HG03159 (cell line): ENCODE measurements at regions not wholly inside any gene's neighbourhood (a gene's known extent, or its start where the extent isn't known, plus 50 kb on each side); places are given as distances from the start of the nearest gene placed in this dataset.

Source experiments
- ATAC-seq: cut with Tn5 transposase; IDR thresholded peaks from one replicate; pipeline ENCODE4 v1.9.1; 2021; ENCODE audit warnings: mild to moderate bottlenecking, moderate library complexity; ENCODE audit not compliant: unreplicated experiment

DNA sequence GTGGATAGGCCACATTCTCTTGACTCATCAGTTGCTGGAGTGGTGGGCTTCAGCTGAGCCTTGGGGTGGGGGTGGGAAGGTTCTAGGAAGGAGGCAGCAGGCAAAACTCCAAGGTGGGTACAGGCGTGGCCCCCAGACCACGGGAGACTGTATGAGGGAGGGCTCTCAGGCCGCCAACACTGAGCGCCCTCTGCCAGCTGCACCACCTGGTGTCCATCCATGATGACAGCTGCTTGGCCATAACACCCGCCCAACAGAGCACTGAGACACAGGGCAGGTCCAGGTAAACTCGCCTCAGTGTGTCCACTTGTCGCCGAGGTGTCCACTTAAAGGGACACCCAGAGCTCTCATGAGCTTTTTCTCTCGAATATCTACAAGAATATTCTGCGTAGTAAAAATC, 133.5 kb downstream of the C16orf95 start:
- no peak for ATAC-seq

DNA sequence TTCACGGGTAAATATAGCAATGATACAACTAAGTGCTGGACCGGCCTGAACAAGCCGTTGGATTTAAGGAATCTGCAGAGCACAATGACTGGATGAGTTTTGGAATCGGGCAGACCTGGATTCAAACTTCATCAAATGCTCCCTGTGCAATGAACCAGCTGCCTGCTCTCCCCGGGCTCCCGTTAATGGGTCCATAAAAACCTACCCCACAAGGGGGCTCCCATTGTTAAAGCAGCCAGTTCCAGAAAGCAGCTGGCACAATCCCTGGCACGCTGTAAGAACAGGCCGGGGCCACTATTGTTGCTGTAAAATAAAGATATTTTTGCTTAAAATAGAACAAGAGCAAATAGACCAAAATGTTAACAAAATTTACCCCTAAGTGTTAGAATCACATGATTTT, 131.9 kb downstream of the C16orf95 start:
- no peak for ATAC-seq

DNA sequence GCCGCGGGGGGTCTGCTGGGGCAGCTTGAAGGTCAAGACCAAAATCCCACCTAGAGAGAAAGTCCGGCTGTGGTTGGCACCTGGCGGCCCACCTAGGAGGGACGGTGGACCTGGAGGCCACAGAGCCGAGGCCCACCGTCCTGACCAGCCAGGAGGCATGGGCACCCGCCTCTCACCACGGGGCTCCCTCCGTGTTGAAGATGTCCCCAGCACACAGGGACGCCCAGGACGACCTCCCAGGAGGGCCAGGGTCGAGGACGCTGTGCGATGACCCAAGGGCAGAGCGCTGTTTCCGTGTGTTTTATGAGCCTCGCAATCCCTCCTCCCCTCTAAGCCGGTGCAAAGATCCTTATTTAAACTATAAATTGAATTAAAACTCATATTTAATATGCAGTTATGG, 131.2 kb downstream of the C16orf95 start:
- ATAC-seq = no peak

DNA sequence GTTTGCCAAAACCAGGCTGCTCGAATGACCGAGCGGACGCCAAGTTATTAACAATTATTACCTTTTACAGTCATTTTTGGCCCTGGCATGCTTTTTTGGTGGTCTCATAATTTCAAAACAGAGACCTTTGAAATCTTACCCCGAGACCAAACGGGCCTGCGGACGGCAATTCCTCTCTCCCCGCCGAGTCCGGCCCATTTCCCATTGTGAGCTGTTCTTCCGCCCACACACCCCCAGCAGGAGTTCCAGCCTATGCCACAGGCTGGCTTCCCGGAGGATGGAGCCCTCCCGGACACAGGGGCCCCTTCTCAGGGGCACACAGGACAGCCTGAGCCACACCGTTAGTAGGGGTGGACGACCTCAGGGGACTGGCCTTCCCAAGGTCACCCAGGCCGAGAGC, 130.7 kb downstream of the C16orf95 start:
- no peak for ATAC-seq

DNA sequence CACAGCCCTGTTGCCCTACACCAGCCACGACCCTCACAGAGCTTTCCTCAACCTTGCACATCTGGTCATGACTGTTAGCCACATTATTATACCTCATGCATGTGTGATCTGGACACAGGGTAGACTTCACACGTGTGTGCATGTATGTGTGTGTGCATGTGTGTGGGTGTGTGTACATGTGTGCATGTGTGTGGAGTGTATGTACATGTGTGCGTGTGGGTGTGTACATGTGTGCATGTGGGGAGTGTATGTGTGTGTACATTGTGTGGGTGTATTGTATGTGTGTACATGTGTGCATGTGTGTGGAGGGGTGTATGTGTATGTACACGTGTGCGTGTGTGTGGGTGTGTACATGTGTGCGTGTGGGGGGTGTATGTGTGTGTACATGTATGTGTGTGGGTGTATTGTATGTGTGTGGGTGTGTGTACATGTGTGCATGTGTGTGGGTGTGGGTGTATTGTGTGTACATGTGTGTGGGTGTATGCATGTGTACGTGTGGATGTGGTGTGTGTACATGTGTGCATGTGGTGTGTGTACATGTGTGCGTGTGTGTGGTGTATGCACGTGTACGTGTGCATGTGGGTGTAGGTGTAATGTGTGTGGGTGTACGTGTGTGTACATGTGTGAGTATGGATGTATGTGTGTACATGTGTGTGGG, 130.2 kb downstream of the C16orf95 start:
- no peak for ATAC-seq

DNA sequence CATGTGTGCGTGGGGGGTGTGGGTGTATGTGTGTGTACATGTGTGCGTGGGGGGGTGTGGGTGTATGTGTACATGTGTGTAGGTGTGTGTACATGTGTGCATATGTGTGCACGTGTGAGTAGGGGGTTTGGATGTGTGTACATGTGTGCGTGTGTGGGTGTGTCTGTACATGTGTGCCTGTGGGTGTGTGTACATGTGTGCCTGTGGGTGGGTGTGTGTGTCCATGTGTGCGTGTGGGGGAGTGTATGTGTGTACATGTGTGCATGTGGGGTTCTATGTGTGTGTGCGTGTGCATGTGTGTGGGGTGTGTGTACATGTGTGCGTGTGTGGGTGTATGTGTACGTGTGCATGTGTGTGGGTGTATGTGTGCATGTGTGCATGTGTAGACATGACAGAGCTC, 129.1 kb downstream of the C16orf95 start:
- ATAC-seq = no peak

DNA sequence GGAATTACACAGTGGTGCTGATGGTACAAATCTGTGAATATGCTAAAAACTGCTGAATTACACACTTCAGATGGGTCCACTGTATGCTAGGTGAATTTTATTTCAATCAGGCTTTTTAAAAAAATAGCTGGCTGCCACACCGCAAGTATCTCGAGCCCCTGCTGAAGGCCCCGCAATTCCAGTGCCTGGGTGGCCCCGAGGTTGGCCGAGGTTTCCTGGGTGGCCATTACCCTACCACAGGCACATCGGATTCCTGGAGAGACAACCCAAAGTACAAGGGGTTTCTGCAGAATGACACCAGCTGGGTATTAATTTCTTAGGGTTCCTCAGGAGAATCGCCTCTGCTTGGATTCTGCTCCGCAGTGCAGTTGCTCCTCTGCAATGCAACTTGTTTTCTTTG, 127.8 kb downstream of the C16orf95 start:
- ATAC-seq = no peak

DNA sequence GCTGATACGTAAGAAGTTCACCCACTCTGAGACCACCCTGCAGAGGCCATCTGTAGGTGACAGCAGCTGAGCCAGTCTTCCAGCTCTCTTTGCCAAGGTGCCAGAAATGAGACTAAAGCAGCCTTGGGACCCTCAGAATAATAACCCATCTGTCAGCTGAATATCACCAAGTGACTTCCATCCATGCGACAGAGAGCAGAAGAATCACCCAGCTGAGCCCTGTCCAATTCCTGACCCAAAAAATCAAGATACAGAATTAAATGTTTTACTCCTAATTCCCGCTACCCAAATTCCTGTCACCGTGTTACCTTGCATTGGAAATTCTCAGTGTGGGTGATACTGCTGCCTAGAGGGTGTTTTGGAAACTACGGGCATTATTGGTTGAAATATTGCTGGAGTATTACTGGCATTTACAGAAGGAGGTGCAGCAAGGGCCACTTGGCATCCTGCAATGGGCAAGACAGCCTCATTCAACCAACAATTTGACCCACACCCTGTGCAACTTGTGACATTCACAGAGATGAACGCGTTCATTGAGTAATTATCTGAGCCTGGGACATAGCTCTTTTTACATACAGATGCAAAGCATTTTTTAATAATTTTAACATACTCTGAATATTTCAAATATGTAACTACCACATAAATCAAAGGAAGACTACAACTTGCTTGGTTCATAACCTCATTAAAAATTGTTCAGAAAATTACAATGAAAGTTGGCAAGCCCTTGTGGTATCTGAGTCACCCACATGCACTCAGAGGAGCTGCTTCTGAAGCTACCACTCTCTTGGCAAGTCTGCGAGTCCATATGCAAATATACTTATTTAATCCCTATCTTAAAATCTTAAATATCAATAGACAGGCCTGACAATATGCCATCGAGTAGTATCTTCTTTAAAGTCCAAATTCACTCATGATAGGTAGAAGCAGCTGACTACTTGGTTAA, 126.6 kb downstream of the C16orf95 start:
- no peak for ATAC-seq

DNA sequence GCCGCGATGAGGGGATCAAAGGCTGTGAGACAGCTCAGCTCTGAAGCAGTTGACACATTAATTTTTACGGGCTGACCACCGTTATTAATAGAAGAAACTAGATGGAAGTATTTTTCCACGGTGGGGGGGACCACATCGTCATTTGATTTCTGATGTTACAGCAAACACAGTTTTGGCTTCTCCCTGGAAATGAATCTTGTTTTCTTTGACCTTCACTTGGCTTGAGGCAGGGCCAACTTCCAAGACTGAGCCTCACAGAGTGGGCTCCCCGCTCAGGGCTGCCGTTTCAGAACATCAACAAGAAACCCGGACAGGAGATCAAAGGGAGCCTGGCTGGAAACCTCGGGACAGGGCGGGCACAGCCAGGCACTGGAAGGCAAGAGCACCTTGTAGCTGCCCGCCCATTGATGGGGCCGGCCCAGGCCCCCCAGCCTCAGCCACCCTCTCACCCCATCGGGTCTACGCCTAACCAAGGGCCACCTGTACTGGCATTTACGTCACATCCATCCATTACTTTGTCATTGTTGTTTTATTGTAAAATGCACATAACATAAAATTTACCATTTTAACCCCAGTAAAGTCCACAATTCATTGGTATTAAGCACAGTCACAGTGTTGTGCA, 124.6 kb downstream of the C16orf95 start:
- ATAC-seq = no peak

DNA sequence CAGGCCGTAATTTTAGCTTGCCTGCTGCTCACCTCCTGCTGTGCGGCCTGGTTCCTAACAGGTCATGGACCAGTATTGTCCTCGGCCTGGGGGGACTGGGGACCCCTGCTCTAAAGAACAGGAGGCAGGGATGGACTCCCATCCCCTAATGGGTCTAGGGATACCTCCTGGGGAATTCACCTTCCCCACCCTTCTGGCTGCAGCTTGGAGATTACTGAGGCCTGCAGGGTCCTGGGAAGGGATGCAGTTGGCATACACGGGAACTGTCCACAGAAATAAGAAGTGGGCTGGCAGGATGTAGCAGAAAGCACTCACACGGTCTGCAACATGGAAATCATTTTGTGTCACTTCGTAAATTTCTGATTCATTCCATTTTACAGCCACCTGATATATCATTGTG, 123.0 kb downstream of the C16orf95 start:
- no peak for ATAC-seq

DNA sequence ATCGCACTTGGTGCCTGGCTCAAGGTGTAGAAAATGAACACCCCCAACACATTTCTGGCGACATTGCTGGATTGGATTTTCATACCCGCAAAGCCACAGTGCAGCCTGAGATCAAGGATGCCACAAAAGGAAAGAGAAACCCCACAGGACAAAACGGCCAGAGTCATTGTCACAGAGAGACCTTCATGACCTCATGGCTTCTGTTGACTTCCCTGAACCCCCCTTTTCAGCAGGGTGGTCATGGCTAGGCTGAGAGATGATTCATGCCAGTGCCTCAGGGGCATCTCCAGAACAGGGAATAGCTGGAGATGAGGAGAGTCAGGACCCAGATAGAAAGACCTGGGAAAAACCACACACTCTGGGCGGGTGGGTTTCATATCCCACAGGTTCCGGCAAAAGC, 122.0 kb downstream of the C16orf95 start:
- no peak for ATAC-seq

DNA sequence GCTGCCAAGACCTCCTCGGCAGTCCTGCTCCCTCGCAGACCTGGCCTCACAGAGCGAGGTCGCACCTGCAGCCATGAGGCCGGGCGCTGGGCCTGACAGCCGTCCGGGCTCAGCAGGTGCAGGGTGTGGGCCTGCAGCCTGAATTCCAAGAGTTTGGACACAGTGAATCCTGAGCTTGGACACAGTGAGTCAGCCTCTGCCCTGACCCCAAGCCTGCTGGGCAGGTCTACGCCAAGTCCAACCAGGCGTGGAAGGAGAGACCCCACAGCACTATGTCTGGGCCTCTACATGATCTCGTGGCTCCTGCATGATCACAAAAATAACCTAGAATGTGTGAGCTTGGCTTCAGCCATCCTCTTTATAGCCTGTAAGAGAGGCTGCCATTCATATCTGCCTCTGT, 121.0 kb downstream of the C16orf95 start:
- no peak for ATAC-seq

DNA sequence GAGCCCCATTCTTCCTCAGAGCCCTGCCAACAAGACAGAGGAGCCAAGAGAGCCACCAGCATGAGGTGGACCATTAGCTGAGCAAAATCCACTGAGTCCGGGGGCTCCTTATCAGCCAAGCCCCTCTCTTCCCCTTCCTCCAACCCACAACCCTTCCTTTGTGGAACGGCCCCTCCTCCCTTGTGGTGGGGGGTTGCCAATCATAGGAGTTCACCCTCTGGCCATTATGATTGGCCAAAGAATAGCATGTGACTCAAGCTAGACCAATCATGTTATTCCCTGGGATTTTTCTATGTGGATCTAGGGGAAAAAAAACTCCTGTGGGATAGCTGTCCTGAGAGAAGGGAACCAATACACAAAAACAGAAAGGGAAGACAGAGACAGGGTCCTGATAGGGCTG, 120.5 kb downstream of the C16orf95 start:
- ATAC-seq = no peak

DNA sequence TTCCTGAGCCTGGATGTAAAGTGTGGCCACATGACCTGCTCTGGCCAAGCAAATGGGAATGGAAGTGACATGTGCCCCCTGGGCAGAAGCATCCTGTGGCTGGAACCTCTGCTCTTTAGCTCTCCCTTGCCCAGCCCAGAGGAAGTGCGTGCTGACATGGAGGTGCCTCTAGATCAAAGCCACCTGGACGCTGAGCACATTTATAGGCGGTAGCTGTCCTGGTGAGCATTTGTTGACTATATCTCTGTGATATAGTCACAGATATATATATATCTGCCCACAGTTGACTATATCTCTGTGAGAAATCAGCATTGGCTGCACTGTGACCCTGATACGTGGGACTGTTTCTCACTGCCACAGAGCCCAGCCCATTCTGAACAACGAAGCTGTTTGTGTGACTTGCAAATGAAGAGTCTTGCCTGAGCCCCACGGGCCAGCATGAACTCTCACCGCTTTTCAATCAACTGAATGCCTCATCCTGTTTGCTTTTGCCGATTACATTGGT, 118.8 kb downstream of the C16orf95 start:
- ATAC-seq = no peak

DNA sequence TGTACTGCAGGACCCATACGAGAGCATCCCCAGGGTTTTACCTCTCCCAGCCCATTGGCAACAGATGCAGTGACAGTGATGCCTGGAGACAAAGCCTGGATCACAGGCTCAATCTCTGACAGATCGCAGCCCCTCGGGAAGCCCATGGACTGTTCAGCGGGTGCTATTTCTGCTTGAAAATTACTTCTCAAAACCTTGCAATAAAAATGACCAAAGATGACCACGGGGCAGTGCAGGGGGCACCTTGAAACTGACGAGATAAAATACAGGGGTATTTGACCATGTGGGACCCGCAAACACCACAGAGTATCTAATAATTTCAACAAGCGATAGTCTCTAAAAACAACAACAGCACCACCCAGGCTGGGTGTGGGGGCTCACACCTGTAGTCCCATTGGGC, 118.3 kb downstream of the C16orf95 start:
- no peak for ATAC-seq

DNA sequence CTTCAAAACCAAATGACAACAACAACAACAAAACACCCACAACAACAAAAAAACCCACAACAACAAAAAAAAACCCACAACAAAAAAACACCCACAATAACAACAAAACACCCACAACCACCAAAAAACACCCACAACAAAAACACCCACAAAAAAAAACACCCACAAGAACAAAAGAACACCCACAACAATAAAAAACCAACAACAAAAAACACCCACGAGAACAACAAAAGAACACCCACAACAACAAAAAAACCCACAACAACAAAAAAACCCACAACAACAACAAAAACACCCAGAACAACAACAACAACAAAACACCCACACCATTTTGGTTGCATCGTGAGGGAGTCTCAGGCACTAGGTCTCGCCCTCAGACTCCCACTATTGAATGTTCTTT, 117.8 kb downstream of the C16orf95 start:
- ATAC-seq = no peak

DNA sequence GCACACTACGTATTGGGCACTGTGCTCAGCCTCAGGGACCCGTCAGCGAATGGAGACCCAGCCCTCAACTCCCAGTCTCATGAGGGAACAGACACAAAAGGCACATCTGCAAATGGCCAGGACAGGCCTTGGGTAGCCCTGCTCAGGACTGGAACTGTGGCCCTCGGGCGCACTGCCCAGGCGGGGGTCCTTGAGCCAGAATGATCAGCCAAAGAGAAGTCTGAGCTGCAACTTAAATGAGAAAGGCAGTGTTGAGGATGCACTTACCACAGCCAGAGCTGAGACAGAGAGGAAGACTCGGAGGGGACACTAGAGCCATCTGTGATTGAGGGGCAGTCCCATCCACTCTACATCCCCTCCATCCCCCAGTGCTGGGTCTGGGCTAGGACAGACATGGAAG, 117.3 kb downstream of the C16orf95 start:
- ATAC-seq = no peak

DNA sequence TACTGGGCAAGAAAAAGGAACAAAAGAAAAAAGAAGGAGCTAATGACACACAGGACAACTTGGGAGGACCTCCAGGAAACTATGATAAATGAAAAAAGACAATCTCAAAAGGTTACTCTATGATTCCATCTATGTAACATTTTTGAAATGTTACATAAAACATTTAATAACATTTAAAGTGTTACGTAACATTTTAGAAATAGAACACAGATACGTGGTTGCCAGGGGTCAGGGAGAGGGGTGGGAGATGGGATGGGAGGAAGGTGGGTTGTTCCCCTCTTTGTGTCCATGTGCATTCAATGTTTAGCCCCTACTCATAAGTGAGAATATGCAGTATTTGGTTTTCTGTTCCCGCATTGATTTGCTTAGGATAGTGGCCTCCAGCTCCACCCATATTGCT, 116.6 kb downstream of the C16orf95 start:
- ATAC-seq = no peak

DNA sequence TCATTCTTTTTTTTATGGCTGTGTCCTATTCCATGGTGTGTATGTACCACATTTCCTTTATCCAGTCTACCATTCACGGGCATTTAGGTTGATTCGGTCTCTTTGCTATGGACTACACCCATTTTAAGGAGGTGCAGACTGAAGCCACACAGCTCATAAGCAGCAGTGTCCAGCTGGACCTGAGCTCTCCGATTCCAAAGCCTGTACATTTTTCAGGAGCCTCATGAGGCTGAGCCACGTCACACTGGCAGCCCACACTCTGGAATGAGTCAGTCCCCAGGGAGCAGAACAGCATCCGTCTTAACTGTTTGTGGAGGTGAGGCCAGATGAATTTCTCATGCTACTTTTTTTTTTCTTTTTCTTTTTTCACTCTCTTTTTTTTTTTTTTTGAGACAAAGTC, 116.1 kb downstream of the C16orf95 start:
- ATAC-seq = no peak

DNA sequence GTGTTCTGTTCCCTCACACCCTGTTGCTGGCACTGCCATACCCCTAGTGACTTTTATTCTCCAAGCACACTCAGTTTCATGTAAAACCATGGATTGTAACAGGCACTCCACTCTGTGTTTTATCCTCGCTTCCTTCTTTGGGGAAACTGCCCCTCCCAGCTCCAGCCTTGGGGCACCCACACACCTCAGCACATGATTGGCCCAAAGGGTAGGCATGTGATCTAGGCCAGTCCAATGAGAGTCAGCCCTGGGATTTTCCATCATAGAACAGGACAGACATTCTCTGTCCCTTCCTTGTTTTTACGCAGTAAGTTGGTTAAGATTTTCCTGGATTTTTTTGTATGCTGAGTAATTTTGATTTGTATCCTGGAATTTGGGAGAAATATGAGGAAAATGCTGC, 115.4 kb downstream of the C16orf95 start:
- no peak for ATAC-seq

DNA sequence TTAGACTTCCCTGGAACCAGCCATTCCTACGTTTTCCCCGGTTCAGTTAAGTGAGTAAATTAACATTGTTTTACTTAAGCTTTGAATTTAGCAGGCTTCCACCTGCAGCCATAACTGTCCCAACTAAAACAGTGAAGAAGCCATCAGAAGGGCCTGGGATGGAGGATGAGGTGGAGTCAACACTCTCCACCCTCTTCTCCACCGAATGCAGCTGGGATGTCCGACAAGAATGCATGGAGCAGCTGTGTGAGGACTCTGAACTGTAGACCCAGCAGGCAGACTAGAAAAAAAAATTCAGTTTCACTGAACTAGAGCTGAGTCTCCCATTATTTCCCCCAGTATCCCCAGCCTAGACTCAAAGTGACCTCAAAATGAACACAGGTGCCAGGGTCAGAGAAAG, 114.8 kb downstream of the C16orf95 start:
- no peak for ATAC-seq
